ENCODE measurements at regions not wholly inside any gene's neighbourhood (a gene's known extent, or its start where the extent isn't known, plus 50 kb on each side); places are given as distances from the start of the nearest gene placed in this dataset.

DNA sequence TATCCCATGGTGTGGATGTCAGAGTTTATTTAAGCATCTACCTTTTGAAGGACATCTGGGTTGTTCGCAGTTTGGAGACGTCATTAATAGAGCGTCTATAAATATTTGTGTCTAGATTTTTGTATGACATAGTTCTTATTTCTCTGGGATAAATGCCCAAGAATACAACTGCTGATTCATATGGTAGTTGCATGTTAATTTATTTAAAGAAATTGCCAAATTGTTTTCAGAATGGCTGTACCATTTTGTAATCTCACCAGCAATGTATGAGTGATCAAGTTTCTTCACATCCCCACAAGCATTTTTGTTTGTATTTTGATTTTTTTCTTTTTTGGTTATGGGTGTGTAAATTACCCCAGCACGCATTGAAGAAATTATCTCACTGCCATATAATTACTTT is 656.9 kb downstream of the NTRK3 start:
- TF ChIP-seq POLR2A (IDR thresholded peaks at IDR 0.05) (no peak), CTCF (IDR thresholded peaks at IDR 0.05) (no peak), POLR2AphosphoS5 (IDR thresholded peaks at IDR 0.05) (no peak)

Data from breast epithelium (tissue), 3 donors.